ENCODE measurements at regions not wholly inside any gene's neighbourhood (a gene's known extent, or its start where the extent isn't known, plus 50 kb on each side); places are given as distances from the start of the nearest gene placed in this dataset.

GRCh38 chr18:30039201-30039600 lies 1003.3 kb downstream of the DSC3 start:
- no peak for TF ChIP-seq TEAD4 (IDR thresholded peaks at IDR 0.05; ENCODE audit: low read depth, low read length)
- no peak for TF ChIP-seq JUN (IDR thresholded peaks at IDR 0.05; ENCODE audit: low read depth, low read length)
- TF ChIP-seq GABPA (IDR thresholded peaks at IDR 0.05; ENCODE audit: borderline replicate concordance, insufficient read depth, low read length) = no peak
- TF ChIP-seq POU5F1 (IDR thresholded peaks at IDR 0.05; ENCODE audit: low read depth, low read length) = no peak
- no peak for TF ChIP-seq EP300 (IDR thresholded peaks at IDR 0.05; ENCODE audit: borderline replicate concordance in 1 of 2, low read depth in 2 of 2, low read length in 2 of 2)
- TF ChIP-seq CTCF (IDR thresholded peaks at IDR 0.05; ENCODE audit: control extremely low read depth in 1 of 3, insufficient read depth in 1 of 3, low read depth in 1 of 3, low read length in 3 of 3) = no peak
- TF ChIP-seq RXRA (IDR thresholded peaks at IDR 0.05; ENCODE audit: insufficient read depth, low read depth, low read length) = no peak
- TF ChIP-seq MAFK (IDR thresholded peaks at IDR 0.05; ENCODE audit: low read depth, low read length) = no peak
- no peak for TF ChIP-seq CHD2 (IDR thresholded peaks at IDR 0.05; ENCODE audit: low read length)
- TF ChIP-seq POLR2A (IDR thresholded peaks at IDR 0.05; ENCODE audit: control extremely low read depth in 1 of 2, low read depth in 2 of 2, low read length in 2 of 2) = no peak
- no peak for TF ChIP-seq FOSL1 (IDR thresholded peaks at IDR 0.05; ENCODE audit: insufficient read depth, low read depth, low read length)
- TF ChIP-seq TBP (IDR thresholded peaks at IDR 0.05; ENCODE audit: low read depth, low read length) = no peak
